OCI-LY7 (cell line): ENCODE measurements at regions not wholly inside any gene's neighbourhood (a gene's known extent, or its start where the extent isn't known, plus 50 kb on each side); places are given as distances from the start of the nearest gene placed in this dataset.

Source experiments
- BruUV-seq: library from RNA; stranded (reverse); fragments of 400-500 nt; replicated peaks from 2 replicates; lab custom pipeline; 2021; lab: Mats Ljungman, UMichigan
- CTCF ChIA-PET: fragments of 300-600 bp; sonication (Branson Sonifier 250); formaldehyde crosslinking; loops from one replicate; lab custom pipeline; 2022; ENCODE audit warnings: antibody characterized with exemption; ENCODE audit not compliant: unreplicated experiment; lab: Charles Lee
- POLR2A ChIA-PET: fragments of 300-600 bp; sonication (Branson Sonifier 250); formaldehyde crosslinking; loops from one replicate; lab custom pipeline; 2022; ENCODE audit warnings: antibody characterized with exemption; lab: Charles Lee
- DNase-seq: peaks from one replicate; pipeline ENCODE4 v3.0.0-alpha.2; 2015; ENCODE audit warnings: low spot score
- H2AFZ ChIP-seq: fragments of 200-600 bp; sonication (generic), shearing (Covaris generic); 2 replicates; pipeline ENCODE4 v1.6.1; 2014; ENCODE audit warnings: mild to moderate bottlenecking, antibody characterized with exemption, low read length, moderate library complexity
- H3K27ac ChIP-seq: fragments of 200-600 bp; sonication (generic); 2 replicates; pipeline ENCODE4 v1.5.1; 2014; ENCODE audit warnings: mixed run types, low read depth, mild to moderate bottlenecking, moderate library complexity, low read length, inconsistent platforms; ENCODE audit not compliant: poor library complexity, severe bottlenecking
- H3K36me3 ChIP-seq: fragments of 200-600 bp; sonication (generic); 2 replicates; pipeline ENCODE4 v1.6.1; 2014; ENCODE audit warnings: mild to moderate bottlenecking, antibody characterized with exemption, low read length, moderate library complexity, mixed read lengths; ENCODE audit not compliant: insufficient read depth
- H3K4me1 ChIP-seq: fragments of 200-600 bp; sonication (generic); 2 replicates; pipeline ENCODE4 v1.5.1; 2014; ENCODE audit warnings: mild to moderate bottlenecking, low read length; ENCODE audit not compliant: insufficient read depth, poor library complexity, severe bottlenecking
- H3K4me2 ChIP-seq: fragments of 200-600 bp; sonication (generic); 2 replicates; pipeline ENCODE4 v1.6.1; 2014; ENCODE audit warnings: mild to moderate bottlenecking, low read length
- H3K4me3 ChIP-seq: fragments of 200-600 bp; sonication (generic); 2 replicates; pipeline ENCODE4 v1.5.1; 2014; ENCODE audit warnings: mild to moderate bottlenecking, low read depth, low read length; ENCODE audit not compliant: poor library complexity, severe bottlenecking
- H3K79me2 ChIP-seq: fragments of 200-600 bp; sonication (generic); 2 replicates; pipeline ENCODE4 v1.6.1; 2016; ENCODE audit warnings: low read depth, mild to moderate bottlenecking, low read length, moderate library complexity, mixed read lengths; ENCODE audit not compliant: insufficient read depth
- H3K9me2 ChIP-seq: fragments of 200-600 bp; sonication (generic); 2 replicates; pipeline ENCODE4 v1.6.1; 2016; ENCODE audit warnings: mild to moderate bottlenecking, low read length, mixed read lengths; ENCODE audit not compliant: insufficient read depth
- H3K9me3 ChIP-seq: fragments of 200-600 bp; sonication (generic); 2 replicates; pipeline ENCODE4 v1.6.1; 2014; ENCODE audit warnings: mild to moderate bottlenecking, mixed run types, low read length, mixed read lengths
- H4K20me1 ChIP-seq: fragments of 200-600 bp; sonication (generic); 2 replicates; pipeline ENCODE4 v1.6.1; 2014; ENCODE audit warnings: mild to moderate bottlenecking, antibody characterized with exemption, low read length, moderate library complexity, mixed read lengths; ENCODE audit not compliant: insufficient read depth
- CTCF ChIP-seq: fragments of 200-600 bp; sonication (generic); conservative IDR thresholded peaks from 2 replicates; pipeline ENCODE4 v1.5.1; 2014; ENCODE audit warnings: mild to moderate bottlenecking, antibody characterized with exemption, low read length, moderate library complexity, mixed read lengths
- EZH2phosphoT487 ChIP-seq: fragments of 200-600 bp; sonication (generic); IDR thresholded peaks from 2 replicates; pipeline ENCODE4 v1.6.1; 2018; ENCODE audit warnings: low read depth, borderline replicate concordance, mild to moderate bottlenecking, mixed run types, antibody characterized with exemption, low read length, moderate library complexity, mixed read lengths
- intact Hi-C: fragments of 100-400 bp; cut with micrococcal nuclease; formaldehyde crosslinking; loops from one replicate; pipeline ENCODE4 v1.10.0; 2022; ENCODE audit not compliant: unreplicated experiment

DNA sequence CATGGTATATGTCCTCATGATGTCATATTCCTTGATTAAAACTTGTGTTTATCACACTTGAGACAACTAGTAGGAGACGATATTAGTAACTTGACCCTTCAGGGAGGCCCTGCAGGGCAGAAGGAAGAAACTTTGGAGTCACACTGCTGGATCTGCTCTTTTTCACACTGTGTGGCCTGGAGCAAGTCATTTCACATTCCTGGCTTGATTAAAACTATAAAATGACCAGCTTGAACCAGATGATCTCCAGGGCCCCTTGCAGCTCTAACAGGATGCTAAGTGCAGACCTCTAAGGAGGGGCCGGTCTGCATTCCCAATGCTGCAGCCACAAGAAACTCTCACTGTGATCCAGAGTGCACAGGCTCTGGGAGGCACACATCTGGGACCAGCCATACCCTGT lies 146.4 kb upstream of the ZNF366 start:
- CTCF ChIA-PET: no interaction called here
- no peaks in the 10 kb centered on the region for H3K36me3 ChIP-seq

DNA sequence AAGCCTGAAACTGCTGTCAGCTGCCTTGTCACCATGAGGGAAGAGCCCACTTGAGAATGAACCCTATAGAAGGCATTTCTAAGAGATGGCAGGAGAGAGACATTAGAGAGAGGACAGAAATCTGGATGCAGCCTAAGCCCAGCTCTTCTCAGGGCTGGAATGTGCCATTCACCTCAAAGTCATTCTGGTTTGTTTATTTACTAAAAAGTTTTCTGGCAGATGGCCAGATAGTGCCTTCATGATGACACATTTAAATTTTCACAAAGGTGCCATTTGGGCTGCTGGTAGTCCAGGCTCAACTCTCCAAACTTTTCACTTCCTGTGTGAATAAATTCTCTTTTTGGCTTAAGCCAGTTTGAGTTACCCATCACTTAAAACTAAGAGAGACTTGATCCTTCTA lies 144.6 kb upstream of the ZNF366 start:
- POLR2A ChIA-PET: no interaction called here
- no peaks in the 10 kb centered on the region for H3K79me2 ChIP-seq
- BruUV-seq: no TSS peak
- no peaks in the 10 kb centered on the region for H4K20me1 ChIP-seq
- TF ChIP-seq CTCF (no peak), EZH2phosphoT487 (no peak)
- no peaks in the 10 kb centered on the region for H3K4me1 ChIP-seq
- CTCF ChIA-PET: no interaction called here
- H3K4me3 ChIP-seq: no peak overlapping the region
- H3K4me2 ChIP-seq: no peak overlapping the region
- no peaks in the 10 kb centered on the region for H3K9me3 ChIP-seq
- no peaks in the 10 kb centered on the region for H3K9me2 ChIP-seq
- no peaks in the 10 kb centered on the region for H3K36me3 ChIP-seq
- DNase-seq: no peak
- intact Hi-C loops: no loop called here
- no peak overlapping the region for H3K27ac ChIP-seq
- no peak overlapping the region for H2AFZ ChIP-seq

More for the DNA sequence above, 146.4 kb upstream of the ZNF366 start:
- Histone ChIP-seq H3K27ac (no peak overlapping the region), H3K9me2 (no peaks in the 10 kb centered on the region), H3K4me2 (no peak overlapping the region), H3K9me3 (no peaks in the 10 kb centered on the region), H2AFZ (no peak overlapping the region), H3K79me2 (no peaks in the 10 kb centered on the region), H3K4me1 (no peaks in the 10 kb centered on the region), H4K20me1 (no peaks in the 10 kb centered on the region), H3K4me3 (no peak overlapping the region)
- no TSS peak for BruUV-seq
- intact Hi-C loops: no loop called here
- no peak for TF ChIP-seq CTCF
- TF ChIP-seq EZH2phosphoT487: no peak
- POLR2A ChIA-PET: interaction anchor here (0.5 kb wide), 1 partner anchor 405 kb away, joined by 4 read pairs; no protein-coding TSS in a partner anchor
- DNase-seq: no peak

DNA sequence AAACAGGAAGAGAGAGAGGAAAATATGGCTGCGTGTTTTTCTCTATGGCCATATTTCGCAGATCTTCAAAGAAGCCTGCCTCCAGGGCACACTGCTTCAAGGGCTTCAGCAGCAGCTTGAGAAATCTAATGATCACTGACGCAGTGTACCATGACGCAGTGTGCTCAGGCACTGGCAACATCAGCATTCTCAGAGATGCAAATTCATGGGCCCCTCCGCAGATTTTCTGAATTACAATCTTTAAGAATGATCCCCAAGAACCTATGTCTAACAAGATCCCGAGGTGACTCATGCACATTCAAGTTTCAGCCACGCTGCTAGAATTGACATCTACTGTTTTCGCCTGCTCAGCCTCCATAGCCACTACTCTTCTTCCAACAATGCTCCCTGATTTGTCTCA lies 143.9 kb upstream of the ZNF366 start:
- DNase-seq: no peak
- Histone ChIP-seq H4K20me1 (no peaks in the 10 kb centered on the region), H3K36me3 (no peaks in the 10 kb centered on the region), H3K27ac (no peak overlapping the region), H3K9me3 (no peaks in the 10 kb centered on the region), H2AFZ (no peak overlapping the region), H3K4me1 (no peaks in the 10 kb centered on the region), H3K79me2 (no peaks in the 10 kb centered on the region), H3K4me2 (no peak overlapping the region), H3K9me2 (no peaks in the 10 kb centered on the region), H3K4me3 (no peak overlapping the region)
- intact Hi-C loops: no loop called here
- ChIA-PET CTCF (no interaction called here), POLR2A (no interaction called here)
- no TSS peak for BruUV-seq
- TF ChIP-seq CTCF (no peak), EZH2phosphoT487 (no peak)
